BE2C (cell line): ENCODE measurements at regions not wholly inside any gene's neighbourhood (a gene's known extent, or its start where the extent isn't known, plus 50 kb on each side); places are given as distances from the start of the nearest gene placed in this dataset.

Experiments
- DNase-seq: peaks from one replicate; pipeline ENCODE4 v3.0.0-alpha.2; 2020
- H3K27me3 ChIP-seq: fragments of 250-450 bp; sonication (Bioruptor Pico); 2 replicates; pipeline ENCODE4 v1.5.1; 2020; ENCODE audit warnings: mild to moderate bottlenecking
- H3K36me3 ChIP-seq: fragments of 250-450 bp; sonication (Bioruptor Pico); 2 replicates; pipeline ENCODE4 v1.5.1; 2020; ENCODE audit warnings: mild to moderate bottlenecking
- H3K4me1 ChIP-seq: fragments of 250-450 bp; sonication (Bioruptor Pico); 2 replicates; pipeline ENCODE4 v1.5.1; 2020
- H3K4me3 ChIP-seq: 2 replicates; pipeline ENCODE4 v1.5.1; 2011; ENCODE audit warnings: low read depth, low read length
- H3K9me3 ChIP-seq: fragments of 250-450 bp; sonication (Bioruptor Pico); 2 replicates; pipeline ENCODE4 v1.5.1; 2020
- TF ChIP-seq, protein P1 (sequence below): IDR thresholded peaks from 2 replicates; pipeline ENCODE4 v1.5.1; 2012; ENCODE audit warnings: mild to moderate bottlenecking, low read depth, low read length

DNA sequence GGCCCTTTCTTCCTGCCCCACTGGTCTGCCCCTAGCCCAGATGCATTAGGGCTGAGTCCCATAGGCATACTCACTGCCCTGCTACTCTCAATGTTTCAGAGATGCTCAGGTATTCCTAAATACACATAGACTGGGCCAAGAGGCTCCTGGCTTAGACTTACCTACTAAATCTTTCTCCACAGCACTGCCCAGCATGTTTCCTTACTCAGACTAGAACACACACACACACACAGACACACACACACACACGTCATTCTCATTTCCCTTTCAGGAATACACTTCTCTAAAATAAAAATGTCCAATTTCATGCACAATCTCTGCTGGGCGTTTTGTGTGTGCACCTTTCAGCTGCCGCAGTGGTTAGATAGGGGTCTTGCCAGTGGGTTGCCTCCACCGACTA lies 175.7 kb downstream of the FAM43A start:
- no peaks in the 10 kb centered on the region for H3K4me1 ChIP-seq
- H3K4me3 ChIP-seq, result no peak overlapping the region
- no peaks in the 10 kb centered on the region for H3K9me3 ChIP-seq
- H3K36me3 ChIP-seq, result no peaks in the 10 kb centered on the region
- no peaks in the 10 kb centered on the region for H3K27me3 ChIP-seq
- TF ChIP-seq, protein P1, sequence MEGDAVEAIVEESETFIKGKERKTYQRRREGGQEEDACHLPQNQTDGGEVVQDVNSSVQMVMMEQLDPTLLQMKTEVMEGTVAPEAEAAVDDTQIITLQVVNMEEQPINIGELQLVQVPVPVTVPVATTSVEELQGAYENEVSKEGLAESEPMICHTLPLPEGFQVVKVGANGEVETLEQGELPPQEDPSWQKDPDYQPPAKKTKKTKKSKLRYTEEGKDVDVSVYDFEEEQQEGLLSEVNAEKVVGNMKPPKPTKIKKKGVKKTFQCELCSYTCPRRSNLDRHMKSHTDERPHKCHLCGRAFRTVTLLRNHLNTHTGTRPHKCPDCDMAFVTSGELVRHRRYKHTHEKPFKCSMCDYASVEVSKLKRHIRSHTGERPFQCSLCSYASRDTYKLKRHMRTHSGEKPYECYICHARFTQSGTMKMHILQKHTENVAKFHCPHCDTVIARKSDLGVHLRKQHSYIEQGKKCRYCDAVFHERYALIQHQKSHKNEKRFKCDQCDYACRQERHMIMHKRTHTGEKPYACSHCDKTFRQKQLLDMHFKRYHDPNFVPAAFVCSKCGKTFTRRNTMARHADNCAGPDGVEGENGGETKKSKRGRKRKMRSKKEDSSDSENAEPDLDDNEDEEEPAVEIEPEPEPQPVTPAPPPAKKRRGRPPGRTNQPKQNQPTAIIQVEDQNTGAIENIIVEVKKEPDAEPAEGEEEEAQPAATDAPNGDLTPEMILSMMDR, result no peak
- DNase-seq, result no peak

DNA sequence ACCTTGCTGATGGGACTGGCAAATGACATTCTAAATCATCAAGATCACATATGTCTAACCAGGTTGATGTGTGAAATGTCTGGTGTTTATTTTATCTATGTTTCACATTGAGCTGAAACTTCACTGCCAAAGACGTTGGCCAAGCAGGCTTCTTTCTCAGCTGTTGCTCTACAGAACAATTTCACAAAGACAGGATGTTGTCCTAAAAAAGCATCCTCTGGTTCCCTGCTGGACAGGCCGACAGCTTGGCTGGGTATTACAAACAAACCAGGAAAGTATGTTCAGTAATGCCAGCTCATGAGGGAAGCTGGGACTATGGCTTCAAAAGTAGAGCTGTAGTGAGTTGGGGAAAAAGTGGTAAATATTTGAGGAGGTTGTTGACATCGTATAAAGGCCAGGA lies 179.4 kb downstream of the FAM43A start:
- no peaks in the 10 kb centered on the region for H3K4me1 ChIP-seq
- no peak for DNase-seq
- H3K27me3 ChIP-seq, result no peaks in the 10 kb centered on the region
- TF ChIP-seq, protein P1, result no peak
- H3K4me3 ChIP-seq, result no peak overlapping the region
- H3K36me3 ChIP-seq, result no peaks in the 10 kb centered on the region
- no peaks in the 10 kb centered on the region for H3K9me3 ChIP-seq

DNA sequence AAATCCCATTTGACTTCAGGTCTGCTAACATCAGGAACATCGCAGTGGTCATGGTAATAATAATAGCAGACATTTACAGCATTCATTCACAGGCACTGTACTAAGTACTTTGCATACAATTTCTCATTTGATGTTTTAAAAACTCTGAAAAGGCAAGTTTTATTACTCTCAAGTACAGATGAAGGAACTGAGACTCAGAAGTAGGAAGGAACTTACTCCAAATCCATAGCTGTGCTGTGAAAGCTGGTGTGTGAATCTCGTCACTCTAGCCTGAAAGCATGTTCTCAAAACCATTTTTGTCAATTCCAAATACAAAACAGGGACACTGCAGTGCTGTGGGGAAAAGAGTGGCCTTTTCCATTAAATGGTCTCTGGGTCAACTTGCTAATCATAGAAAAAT lies 179.9 kb downstream of the FAM43A start:
- H3K4me3 ChIP-seq, result no peak overlapping the region
- no peaks in the 10 kb centered on the region for H3K9me3 ChIP-seq
- DNase-seq, result no peak
- no peaks in the 10 kb centered on the region for H3K27me3 ChIP-seq
- TF ChIP-seq, protein P1, result no peak
- no peaks in the 10 kb centered on the region for H3K4me1 ChIP-seq
- H3K36me3 ChIP-seq, result no peaks in the 10 kb centered on the region

DNA sequence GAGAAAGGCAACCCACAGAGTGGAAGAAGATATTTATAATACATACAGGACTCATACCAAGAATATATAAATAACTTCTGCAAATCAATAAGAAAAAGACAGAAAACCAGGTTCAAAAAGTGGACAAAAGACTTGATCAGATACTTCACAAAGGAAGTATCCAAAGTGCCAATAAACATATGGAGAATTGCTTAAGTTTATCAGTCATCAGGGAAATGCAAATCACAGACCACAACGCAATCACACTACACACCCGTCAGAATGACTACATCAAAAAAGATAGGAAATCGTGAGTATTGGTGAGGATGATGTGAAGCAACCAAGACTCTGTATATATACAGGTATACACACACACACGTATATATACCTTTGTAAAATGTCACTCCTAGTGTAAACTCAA lies 180.6 kb downstream of the FAM43A start:
- TF ChIP-seq, protein P1, result no peak
- Histone ChIP-seq H3K4me3 (no peak overlapping the region), H3K27me3 (no peaks in the 10 kb centered on the region), H3K36me3 (no peaks in the 10 kb centered on the region), H3K4me1 (peaks cover 6% of the 10 kb centered on the region), H3K9me3 (no peaks in the 10 kb centered on the region)
- DNase-seq, result no peak

DNA sequence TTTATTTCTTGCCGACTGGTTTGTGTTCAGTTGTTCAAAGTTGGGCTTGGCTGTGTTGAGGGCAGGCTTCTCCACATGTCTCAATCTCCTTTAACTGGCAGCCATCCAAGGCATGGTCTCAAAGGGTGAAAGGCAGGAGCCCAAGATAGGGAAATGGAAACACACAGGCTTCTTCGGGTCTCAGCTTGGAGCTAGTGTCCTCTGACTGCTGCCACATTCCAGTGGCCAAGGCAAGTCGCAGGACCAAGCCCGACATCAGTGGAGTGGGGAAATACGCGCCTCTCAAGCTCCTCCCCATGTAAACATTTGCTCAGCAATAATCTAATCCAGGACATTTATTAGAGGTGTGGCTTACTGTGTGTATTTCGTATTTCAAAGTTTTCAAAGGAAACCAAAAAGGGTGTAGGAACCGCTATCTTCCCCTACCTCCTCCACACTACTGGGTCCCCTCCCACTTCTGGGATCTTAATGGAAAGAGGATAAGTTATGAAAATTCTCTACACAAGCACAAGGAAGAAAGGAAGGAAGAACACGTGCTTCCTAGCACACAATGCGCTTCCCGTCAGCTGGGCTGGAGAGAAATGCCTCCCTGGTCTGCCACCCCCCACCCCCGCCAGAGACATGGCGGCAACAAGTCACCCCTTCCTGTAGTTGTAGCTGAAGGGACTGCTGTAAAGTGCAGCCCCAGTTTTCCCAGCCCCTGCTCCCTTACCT lies 181.7 kb downstream of the FAM43A start:
- peaks cover 15% of the 10 kb centered on the region for H3K4me1 ChIP-seq
- H3K27me3 ChIP-seq, result no peaks in the 10 kb centered on the region
- H3K4me3 ChIP-seq, result no peak overlapping the region
- no peaks in the 10 kb centered on the region for H3K9me3 ChIP-seq
- H3K36me3 ChIP-seq, result no peaks in the 10 kb centered on the region
- TF ChIP-seq, protein P1, result no peak
- no peak for DNase-seq

DNA sequence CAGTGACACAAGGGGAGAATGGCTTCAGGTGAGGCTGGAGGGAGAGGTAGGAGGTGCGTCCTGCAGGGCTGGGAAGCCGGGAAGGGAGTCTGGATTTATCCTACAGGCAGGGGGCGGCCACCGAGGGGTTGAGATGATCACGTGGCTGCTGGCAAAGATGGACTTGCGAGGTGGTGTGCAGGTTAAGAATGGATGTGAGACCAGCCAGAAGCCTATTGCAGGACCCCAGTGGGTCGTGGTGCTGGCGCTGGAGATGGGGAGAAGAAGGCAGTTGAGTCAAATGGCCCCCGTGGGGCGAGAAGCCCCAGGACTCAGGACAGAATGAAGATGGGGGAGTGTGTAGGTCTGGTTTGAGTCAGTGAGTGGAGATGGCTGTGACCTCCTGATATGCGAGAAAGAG lies 183.1 kb downstream of the FAM43A start:
- no peak overlapping the region for H3K4me3 ChIP-seq
- TF ChIP-seq, protein P1, result no peak
- peaks cover 15% of the 10 kb centered on the region for H3K4me1 ChIP-seq
- no peaks in the 10 kb centered on the region for H3K9me3 ChIP-seq
- DNase-seq, result no peak
- no peaks in the 10 kb centered on the region for H3K27me3 ChIP-seq
- no peaks in the 10 kb centered on the region for H3K36me3 ChIP-seq
